C4-2B (cell line): ENCODE measurements at regions not wholly inside any gene's neighbourhood (a gene's known extent, or its start where the extent isn't known, plus 50 kb on each side); places are given as distances from the start of the nearest gene placed in this dataset.

Experiments used
- H3K27ac ChIP-seq: fragments of 450-650 bp; 2 replicates; pipeline ENCODE4 v1.5.1; 2017
- ZFX ChIP-seq: fragments of 450-650 bp; IDR thresholded peaks from 2 replicates; pipeline ENCODE4 v1.6.1; 2017
- TF ChIP-seq, protein P1 (sequence below): fragments of 450-650 bp; conservative IDR thresholded peaks from 2 replicates; pipeline ENCODE4 v1.5.1; 2017; ENCODE audit warnings: mild to moderate bottlenecking

GRCh38 chr1:81678779-81679178, 122.0 kb upstream of the ADGRL2 start:
- TF ChIP-seq ZFX = no peak
- TF ChIP-seq, protein P1, sequence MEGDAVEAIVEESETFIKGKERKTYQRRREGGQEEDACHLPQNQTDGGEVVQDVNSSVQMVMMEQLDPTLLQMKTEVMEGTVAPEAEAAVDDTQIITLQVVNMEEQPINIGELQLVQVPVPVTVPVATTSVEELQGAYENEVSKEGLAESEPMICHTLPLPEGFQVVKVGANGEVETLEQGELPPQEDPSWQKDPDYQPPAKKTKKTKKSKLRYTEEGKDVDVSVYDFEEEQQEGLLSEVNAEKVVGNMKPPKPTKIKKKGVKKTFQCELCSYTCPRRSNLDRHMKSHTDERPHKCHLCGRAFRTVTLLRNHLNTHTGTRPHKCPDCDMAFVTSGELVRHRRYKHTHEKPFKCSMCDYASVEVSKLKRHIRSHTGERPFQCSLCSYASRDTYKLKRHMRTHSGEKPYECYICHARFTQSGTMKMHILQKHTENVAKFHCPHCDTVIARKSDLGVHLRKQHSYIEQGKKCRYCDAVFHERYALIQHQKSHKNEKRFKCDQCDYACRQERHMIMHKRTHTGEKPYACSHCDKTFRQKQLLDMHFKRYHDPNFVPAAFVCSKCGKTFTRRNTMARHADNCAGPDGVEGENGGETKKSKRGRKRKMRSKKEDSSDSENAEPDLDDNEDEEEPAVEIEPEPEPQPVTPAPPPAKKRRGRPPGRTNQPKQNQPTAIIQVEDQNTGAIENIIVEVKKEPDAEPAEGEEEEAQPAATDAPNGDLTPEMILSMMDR = no peak
- H3K27ac ChIP-seq = no peak overlapping the region; the same call in 1 of the 2 replicates

DNA sequence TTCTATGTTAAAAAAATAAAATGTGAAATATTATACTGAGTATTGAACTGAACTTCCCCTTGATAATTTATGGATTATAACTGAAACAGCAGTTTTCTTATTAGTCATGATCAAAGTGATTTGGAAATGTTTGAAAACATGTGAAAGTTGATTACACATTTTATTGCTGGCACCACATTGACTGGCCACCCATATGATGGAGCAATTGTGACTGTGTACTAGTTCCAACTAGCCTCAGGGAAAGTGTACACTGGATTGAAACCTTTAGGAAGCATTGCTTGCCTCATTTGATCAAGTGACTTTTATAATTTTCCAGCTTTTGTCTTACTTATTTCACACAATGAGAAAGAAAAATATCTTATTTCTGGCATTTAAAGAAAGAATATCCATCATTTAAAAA, 128.0 kb upstream of the ADGRL2 start:
- TF ChIP-seq, protein P1 = no peak
- no peak for TF ChIP-seq ZFX
- H3K27ac ChIP-seq = no peak overlapping the region

DNA sequence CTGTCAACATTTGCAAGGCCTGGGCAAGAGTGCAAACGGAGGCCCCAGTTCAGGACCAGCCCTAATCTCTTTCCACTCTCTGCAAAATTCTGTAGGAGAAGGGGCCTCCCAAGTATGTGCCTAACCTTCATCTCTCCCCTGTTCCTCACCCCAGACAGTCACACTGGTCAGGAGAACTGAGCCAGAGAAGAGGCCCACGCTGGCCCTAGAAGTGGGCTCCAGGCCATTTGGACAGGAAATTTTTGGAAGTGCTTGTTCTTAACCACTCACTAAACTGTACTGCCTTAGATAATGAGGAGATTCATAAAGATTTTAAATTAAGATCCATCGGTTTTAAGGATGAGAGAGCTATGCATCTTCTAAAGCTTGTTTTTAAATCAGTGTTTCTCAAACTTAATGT, 129.7 kb upstream of the ADGRL2 start:
- TF ChIP-seq, protein P1 = no peak
- TF ChIP-seq ZFX = no peak

GRCh38 chr1:81670286-81670685, 130.4 kb upstream of the ADGRL2 start:
- no peak overlapping the region for H3K27ac ChIP-seq
- TF ChIP-seq ZFX = no peak
- TF ChIP-seq, protein P1 = no peak

More for the DNA sequence above, 129.7 kb upstream of the ADGRL2 start:
- H3K27ac ChIP-seq = no peak overlapping the region

- H3K27ac ChIP-seq = no peak overlapping the region
- TF ChIP-seq, protein P1 = no peak
- no peak for TF ChIP-seq ZFX
Observed at GRCh38 chr1:81666586-81666985, 134.1 kb upstream of the ADGRL2 start.

- TF ChIP-seq ZFX = no peak
- TF ChIP-seq, protein P1 = no peak
- H3K27ac ChIP-seq = no peak overlapping the region
Observed at GRCh38 chr1:81664341-81664740, 136.4 kb upstream of the ADGRL2 start.

DNA sequence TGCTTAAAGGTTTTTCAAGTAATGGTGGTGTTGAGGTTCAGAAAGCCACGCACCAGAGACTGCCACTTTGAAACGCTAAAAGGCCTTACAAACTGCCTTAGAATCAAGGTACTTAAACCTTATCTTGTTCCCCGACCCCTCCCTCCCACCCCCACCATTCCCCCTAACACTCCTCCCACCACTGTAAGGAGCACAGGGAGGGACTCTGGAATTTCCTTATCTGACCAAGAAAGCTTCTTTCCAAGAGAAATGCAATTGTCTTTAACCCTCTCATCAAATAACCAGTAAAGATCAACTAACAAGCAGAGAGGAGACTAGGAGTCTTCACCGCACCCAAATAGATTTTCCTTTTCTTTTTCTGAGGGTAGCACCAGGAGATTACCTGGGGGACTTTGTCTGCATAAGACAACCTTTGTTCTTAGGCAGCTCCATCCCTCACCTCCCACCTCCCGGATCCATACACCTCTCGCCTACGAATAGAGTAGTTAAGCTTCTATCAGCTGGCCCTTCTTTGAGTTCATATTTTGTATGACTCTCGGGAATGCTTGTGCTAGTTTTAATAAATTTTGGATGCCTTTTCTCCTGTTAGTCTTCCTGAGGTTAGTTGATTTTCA, 137.7 kb upstream of the ADGRL2 start:
- no peak for TF ChIP-seq ZFX
- TF ChIP-seq, protein P1 = no peak
- no peak overlapping the region for H3K27ac ChIP-seq
